ENCODE measurements at regions not wholly inside any gene's neighbourhood (a gene's known extent, or its start where the extent isn't known, plus 50 kb on each side); places are given as distances from the start of the nearest gene placed in this dataset.

DNA sequence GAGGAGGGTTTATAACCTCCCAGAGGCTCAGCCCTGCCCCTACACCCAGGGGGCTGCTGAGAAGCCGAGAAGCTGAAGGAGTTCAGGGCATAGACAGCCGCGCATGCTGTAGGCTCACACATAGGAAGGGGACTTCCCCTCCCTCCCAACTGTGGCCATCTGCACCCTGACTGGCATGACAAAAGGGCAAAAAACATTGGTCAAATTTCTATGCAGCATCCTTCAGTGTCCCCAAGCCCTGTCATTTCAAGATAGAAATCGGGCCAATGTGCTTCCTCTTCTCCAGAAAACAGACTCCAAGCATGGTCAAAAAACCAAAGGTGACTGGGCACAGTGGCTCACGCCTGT is 55.9 kb upstream of the MYL10 start:
- no peaks in the 10 kb centered on the region for H3K9me3 ChIP-seq (ENCODE audit: low read length)
- H4K20me1 ChIP-seq (ENCODE audit: insufficient read depth, low read length), result no peaks in the 10 kb centered on the region
- H3K4me2 ChIP-seq (ENCODE audit: low read length), result no peak overlapping the region
- H3K9ac ChIP-seq (ENCODE audit: low read length), result no peak overlapping the region
- no peak overlapping the region for H3K27ac ChIP-seq (ENCODE audit: low read depth, low read length, poor library complexity, severe bottlenecking)
- H3K36me3 ChIP-seq (ENCODE audit: insufficient read depth, low read length), result no peaks in the 10 kb centered on the region
- no peaks in the 10 kb centered on the region for H3K9me2 ChIP-seq (ENCODE audit: low read depth, low read length)
- H3K79me2 ChIP-seq (ENCODE audit: insufficient read depth, low read length), result no peaks in the 10 kb centered on the region
- H3K4me3 ChIP-seq (ENCODE audit: low read depth, low read length, poor library complexity, severe bottlenecking), result no peak overlapping the region
- H2AFZ ChIP-seq (ENCODE audit: low read length), result no peak overlapping the region
- H3K4me1 ChIP-seq (ENCODE audit: insufficient read depth, low read length, severe bottlenecking), result peaks cover 31% of the 10 kb centered on the region
- no peaks in the 10 kb centered on the region; the same call in 1 of the 2 replicates for H3K27me3 ChIP-seq (ENCODE audit: insufficient read depth, low read length)
- TF ChIP-seq, protein P1, sequence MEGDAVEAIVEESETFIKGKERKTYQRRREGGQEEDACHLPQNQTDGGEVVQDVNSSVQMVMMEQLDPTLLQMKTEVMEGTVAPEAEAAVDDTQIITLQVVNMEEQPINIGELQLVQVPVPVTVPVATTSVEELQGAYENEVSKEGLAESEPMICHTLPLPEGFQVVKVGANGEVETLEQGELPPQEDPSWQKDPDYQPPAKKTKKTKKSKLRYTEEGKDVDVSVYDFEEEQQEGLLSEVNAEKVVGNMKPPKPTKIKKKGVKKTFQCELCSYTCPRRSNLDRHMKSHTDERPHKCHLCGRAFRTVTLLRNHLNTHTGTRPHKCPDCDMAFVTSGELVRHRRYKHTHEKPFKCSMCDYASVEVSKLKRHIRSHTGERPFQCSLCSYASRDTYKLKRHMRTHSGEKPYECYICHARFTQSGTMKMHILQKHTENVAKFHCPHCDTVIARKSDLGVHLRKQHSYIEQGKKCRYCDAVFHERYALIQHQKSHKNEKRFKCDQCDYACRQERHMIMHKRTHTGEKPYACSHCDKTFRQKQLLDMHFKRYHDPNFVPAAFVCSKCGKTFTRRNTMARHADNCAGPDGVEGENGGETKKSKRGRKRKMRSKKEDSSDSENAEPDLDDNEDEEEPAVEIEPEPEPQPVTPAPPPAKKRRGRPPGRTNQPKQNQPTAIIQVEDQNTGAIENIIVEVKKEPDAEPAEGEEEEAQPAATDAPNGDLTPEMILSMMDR (IDR thresholded peaks at IDR 0.05; ENCODE audit: low read length), result no peak
- no peaks in the 10 kb centered on the region for H3F3A ChIP-seq (ENCODE audit: insufficient read depth, low read length)

DNA sequence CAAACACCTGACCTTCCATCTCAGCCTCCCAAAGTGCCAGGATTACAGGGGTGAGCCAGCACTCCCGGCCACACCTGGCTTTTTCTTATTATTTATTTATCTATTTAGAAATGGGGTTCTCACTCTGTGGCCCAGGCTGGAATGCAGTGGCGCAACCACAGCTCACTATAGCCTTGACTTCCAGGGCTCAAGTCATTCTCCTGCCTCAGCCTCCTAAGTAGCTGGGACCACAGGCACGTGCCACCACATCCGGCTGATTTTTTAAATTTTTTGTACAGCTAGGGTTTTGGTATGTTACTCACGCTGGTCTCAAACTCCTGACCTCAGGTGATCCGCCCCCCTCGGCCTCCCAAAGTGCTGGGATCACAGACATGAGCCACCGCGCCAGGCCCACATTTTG is 56.9 kb upstream of the MYL10 start:
- H3K79me2 ChIP-seq (ENCODE audit: insufficient read depth, low read length), result no peaks in the 10 kb centered on the region
- peaks cover 37% of the 10 kb centered on the region for H3K4me1 ChIP-seq (ENCODE audit: insufficient read depth, low read length, severe bottlenecking)
- no peak overlapping the region for H3K4me2 ChIP-seq (ENCODE audit: low read length)
- H4K20me1 ChIP-seq (ENCODE audit: insufficient read depth, low read length), result no peaks in the 10 kb centered on the region
- H2AFZ ChIP-seq (ENCODE audit: low read length), result no peak overlapping the region
- no peaks in the 10 kb centered on the region for H3F3A ChIP-seq (ENCODE audit: insufficient read depth, low read length)
- no peak for TF ChIP-seq EZH2 (IDR thresholded peaks at IDR 0.05; ENCODE audit: borderline replicate concordance, low read length)
- TF ChIP-seq, protein P1 (IDR thresholded peaks at IDR 0.05; ENCODE audit: low read length), result no peak
- H3K27me3 ChIP-seq (ENCODE audit: insufficient read depth, low read length), result no peaks in the 10 kb centered on the region; the same call in 1 of the 2 replicates
- no peak overlapping the region for H3K9ac ChIP-seq (ENCODE audit: low read length)
- no peaks in the 10 kb centered on the region for H3K9me3 ChIP-seq (ENCODE audit: low read length)
- H3K27ac ChIP-seq (ENCODE audit: low read depth, low read length, poor library complexity, severe bottlenecking), result no peak overlapping the region
- no peaks in the 10 kb centered on the region for H3K36me3 ChIP-seq (ENCODE audit: insufficient read depth, low read length)
- H3K9me2 ChIP-seq (ENCODE audit: low read depth, low read length), result no peaks in the 10 kb centered on the region
- no peak overlapping the region for H3K4me3 ChIP-seq (ENCODE audit: low read depth, low read length, poor library complexity, severe bottlenecking)

DNA sequence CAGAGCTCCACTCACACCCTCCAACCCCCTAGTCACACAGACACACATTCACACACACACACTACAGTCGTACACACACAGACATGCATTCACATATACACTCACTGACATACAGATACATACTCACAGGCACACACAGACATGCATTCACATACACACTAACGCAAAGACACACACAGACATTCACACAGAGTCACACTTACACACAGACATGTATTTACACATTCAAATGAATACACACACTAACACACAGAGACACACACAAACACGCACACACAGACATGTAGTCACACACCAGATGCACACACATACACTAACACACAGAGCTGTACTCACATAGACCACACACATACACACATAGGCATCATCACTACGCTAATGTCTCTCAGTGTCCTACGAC is 58.0 kb upstream of the MYL10 start:
- no peak overlapping the region for H3K27ac ChIP-seq (ENCODE audit: low read depth, low read length, poor library complexity, severe bottlenecking)

More for the DNA sequence above, 58.0 kb upstream of the MYL10 start:
- Histone ChIP-seq H2AFZ (ENCODE audit: low read length) (no peak overlapping the region), H3K79me2 (ENCODE audit: insufficient read depth, low read length) (no peaks in the 10 kb centered on the region), H3K4me3 (ENCODE audit: low read depth, low read length, poor library complexity, severe bottlenecking) (no peak overlapping the region), H3K36me3 (ENCODE audit: insufficient read depth, low read length) (no peaks in the 10 kb centered on the region), H3K4me1 (ENCODE audit: insufficient read depth, low read length, severe bottlenecking) (peaks cover 41% of the 10 kb centered on the region), H3K4me2 (ENCODE audit: low read length) (no peak overlapping the region), H3K9me3 (ENCODE audit: low read length) (no peaks in the 10 kb centered on the region), H3K9me2 (ENCODE audit: low read depth, low read length) (no peaks in the 10 kb centered on the region), H3K27me3 (ENCODE audit: insufficient read depth, low read length) (no peaks in the 10 kb centered on the region), H4K20me1 (ENCODE audit: insufficient read depth, low read length) (no peaks in the 10 kb centered on the region), H3F3A (ENCODE audit: insufficient read depth, low read length) (no peaks in the 10 kb centered on the region), H3K9ac (ENCODE audit: low read length) (no peak overlapping the region)
- no peak for TF ChIP-seq EZH2 (IDR thresholded peaks at IDR 0.05; ENCODE audit: borderline replicate concordance, low read length)
- TF ChIP-seq, protein P1 (IDR thresholded peaks at IDR 0.05; ENCODE audit: low read length), result no peak

All from OCI-LY1 (cell line).